GM21786 (cell line): ENCODE measurements at regions not wholly inside any gene's neighbourhood (a gene's known extent, or its start where the extent isn't known, plus 50 kb on each side); places are given as distances from the start of the nearest gene placed in this dataset.

Experiments used
- ATAC-seq: cut with Tn5 transposase; IDR thresholded peaks from one replicate; pipeline ENCODE4 v1.9.1; 2021; ENCODE audit not compliant: unreplicated experiment

DNA sequence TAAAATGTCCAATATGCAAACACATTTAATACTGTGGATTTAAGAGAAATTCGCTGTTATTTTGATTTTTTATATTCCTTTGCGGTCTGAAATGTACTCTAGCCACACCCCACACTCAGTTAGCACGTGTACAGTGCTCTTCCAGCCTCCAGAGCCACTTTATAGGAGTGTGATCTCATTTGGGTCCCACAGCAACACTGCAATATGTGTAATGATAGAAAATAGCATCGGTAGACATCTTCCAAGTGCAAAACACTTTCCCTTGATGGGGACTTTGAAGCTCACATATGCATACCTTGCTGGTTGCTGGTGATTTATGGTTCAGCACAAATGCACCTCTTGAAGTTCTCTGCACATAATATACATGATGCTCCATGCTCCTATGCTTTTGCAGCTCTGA lies 148.3 kb downstream of the GAS1 start:
- ATAC-seq = no peak

DNA sequence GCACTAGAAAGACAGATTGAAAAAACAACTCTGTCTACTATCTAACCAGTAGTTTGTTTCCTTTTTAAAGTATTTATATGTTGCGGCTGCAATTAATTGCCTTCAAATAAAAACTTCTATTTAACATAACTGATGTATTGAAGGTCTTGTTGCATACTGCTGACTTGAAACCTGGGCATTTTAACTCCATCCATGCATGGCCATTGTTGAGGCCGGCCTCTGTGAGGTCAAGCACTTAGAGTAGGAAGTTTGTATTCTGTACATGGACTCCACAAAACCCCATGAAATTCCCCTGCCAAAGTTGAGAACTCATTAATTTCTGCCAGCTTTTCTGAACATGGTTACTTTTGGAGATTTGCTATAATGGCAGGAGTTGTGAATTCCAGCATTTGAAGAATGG lies 150.6 kb downstream of the GAS1 start:
- no peak for ATAC-seq

DNA sequence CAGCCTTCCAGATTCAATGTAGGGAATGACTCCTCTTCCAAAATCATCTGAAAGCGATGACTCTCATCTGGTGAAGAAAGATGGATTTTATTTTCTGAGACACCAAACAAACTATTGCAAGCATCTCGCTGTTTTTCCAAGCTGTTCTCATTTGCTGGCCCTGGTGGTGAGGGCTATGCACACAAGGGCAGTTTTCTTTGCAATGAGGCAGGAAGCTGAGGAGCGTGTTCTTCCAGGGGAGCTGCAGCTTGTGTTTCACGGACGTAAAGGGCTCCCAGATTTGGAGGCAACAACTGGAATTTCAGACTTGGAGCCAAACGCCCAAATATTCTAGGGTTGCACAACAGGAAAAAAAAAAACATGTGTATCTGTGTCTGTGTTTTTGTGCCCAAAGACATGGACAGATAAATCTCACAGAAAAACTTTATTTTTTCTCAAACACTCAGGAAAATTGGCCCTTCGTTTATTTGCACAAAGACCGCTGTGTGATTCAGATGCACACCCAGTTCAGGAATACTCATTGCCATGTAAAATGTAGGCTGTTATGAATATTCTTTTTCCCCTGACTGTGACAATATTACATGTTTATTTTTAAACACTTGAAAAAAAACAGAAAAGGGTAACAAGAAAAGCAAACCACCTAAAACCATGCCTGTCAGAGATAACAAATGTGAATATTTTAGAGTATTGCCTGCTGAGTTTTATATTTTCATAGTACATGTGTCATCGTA lies 151.3 kb downstream of the GAS1 start:
- no peak for ATAC-seq

DNA sequence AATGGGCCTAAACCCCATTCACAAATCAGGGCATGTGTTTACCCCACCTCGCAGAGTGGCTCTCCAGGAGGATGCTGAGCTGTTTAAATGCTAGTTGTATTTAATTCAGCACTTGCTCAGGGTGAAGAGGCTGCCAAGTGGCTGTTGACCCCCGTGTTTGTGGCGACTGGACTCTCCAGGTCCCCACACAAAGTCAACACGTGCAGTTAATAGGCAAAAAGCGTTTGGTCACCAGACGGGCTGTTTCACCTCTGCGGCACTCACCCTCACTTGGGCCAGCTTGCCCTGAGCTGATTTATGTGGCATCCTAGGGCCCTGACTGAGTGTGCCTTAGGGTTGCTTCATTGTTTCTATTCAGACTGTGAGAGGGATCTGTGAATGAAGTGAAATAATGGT lies 152.3 kb downstream of the GAS1 start:
- ATAC-seq = no peak

DNA sequence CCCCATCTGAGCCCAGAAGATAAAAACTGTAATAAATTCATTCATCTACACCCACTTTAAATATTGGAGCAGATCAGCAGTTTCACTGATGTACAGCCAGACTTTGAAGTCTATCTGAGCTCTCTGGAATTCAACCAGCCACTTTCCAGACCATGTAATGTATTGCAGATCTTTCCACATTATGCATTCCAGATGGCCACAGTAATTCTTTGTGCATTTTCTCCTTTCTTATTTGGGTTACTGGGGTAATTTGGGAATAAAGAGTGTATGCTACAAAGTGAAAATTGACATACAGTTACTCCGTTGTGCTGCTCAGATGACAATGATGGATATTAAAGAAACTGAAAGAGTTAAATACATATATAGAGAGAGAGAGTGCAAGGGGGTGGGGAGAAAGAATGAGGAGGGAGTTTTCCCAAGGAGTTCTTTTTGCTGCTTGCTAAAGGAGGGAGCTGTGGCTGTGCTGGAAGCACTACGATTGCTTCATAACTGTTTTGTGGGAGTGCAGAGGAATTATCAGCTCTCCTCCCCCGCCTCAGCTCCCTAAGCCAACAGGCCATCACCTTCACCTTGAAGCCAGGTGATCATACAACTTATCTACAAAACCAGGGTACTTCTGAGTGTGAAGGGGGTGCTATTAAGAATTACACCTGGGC lies 152.8 kb downstream of the GAS1 start:
- no peak for ATAC-seq

DNA sequence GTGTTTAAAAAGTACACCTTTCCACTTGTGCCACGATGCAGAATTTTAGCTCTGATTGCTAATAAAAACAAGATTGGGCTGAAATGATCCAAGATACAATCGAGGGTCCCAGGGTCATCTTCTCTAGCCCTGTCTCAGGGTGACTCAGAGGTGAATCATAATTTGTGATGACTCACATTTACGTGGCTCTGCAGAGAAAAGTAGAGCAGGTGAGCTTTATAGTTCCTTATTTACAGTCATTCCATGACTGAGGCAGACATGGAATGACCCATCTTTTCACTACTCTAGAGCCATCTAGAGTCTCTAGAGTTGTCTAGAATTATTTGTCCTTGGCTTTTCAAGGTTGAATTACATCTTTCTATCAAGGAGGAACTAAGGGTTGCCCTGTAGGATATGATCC lies 155.2 kb downstream of the GAS1 start:
- ATAC-seq = no peak

DNA sequence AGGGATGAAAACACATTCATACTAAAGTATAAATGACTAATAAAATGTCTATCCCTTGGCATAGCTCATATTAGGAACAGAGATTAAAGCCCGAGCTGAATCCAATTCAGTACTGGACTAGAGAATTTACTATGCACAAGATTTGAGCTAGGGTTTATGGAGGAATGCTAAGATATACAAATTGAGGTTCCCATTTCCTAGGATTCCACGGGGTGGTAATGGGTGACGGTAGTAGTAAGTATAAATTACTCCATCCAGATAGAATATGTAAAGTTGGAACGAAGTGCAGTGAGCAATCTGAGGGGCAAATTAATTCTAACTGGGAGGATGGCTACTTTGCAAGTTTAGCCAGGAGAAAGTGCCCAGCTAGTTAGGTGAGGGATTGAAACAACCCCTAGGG lies 156.5 kb downstream of the GAS1 start:
- no peak for ATAC-seq

DNA sequence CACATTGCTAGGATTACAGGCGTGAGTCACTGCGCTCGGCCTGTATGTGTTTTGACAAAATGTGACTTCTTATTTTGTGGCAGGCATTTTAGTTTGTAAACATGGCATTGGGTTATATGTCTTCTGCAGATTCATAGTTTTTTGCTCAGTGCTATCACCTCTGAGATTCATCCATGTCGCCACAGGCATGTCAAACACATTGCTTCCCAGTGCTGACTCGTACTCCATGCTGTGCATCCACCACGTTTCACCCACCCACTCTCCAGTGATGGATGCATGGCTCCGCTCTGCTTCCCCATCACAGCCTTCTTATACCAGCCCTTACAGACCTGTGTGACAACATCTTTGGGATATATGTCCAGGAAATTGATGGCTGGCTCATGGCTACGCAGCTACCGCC lies 158.8 kb downstream of the GAS1 start:
- no peak for ATAC-seq

DNA sequence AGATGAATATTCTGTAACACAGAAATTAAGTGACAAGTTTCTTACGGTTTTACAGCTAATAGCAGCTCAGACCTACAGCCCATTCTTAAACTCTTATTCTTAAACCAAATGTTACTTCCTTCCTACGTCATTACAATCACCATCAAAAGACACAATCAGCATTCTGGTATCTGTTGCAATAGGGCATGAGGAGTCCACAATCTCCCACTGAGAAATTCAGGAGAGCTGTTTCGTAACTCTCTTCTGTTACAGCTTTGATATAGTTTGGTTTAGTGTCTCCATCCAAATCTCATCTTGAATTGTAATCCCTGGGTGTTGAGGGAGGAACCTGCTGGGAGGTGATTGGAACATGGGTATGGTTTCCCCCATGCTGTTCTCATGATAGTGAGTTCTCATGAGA lies 163.4 kb downstream of the GAS1 start:
- no peak for ATAC-seq

DNA sequence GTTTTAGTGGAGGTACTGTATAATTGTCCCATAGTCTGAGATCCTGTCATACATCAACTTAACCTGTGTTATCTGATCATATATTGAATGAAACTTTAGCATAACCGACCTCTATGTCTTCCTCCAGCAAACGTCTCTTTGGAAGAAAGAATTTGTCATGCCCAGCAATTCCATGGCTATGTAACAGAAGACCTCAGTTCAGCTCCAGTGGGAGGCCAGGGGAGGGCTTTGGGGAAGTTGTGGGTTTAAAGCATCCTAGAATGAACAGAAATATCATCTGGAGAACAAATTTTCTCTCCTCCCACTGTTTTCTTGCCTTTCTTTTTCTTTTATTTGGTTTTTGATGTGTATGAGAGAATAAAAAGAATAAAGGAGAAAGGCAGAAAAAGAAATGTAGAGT lies 164.5 kb downstream of the GAS1 start:
- no peak for ATAC-seq

DNA sequence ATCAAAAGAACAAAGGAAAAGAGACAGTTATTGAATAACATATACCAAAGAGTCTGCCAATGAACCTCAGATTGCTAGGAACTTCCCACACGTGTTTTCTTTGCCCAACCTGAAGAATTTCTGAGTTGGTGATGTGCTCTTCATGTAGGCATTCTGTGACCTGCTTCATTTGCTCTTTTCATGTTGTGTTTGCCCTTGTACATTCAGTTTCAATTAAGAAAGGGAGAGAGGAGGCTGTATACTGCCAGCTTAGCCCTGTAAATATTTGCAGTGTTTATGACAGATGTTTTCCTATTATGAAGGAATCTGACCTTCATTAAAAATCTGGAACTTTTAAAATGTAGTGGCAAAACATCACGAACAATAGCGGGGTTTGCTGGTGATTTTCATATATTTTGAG lies 168.5 kb downstream of the GAS1 start:
- no peak for ATAC-seq

DNA sequence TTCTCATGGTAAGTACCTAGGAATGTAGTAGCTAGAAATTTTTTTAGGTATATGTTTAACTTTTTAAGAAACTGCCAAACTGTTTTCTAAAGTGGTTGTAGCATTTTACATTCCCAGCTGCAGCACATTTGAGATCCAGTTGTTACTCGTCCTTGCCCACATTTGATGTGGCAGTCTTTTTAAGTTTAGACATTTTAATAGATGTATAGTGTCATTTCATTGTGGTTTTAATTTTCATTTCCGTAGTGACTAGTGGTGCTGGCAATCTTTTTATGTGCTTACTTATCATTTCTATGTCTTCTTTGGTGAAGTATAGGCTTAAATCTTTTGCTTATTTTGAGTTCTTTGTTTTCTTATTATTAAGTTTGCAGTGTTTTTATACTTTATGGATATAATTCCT lies 171.6 kb downstream of the GAS1 start:
- no peak for ATAC-seq

DNA sequence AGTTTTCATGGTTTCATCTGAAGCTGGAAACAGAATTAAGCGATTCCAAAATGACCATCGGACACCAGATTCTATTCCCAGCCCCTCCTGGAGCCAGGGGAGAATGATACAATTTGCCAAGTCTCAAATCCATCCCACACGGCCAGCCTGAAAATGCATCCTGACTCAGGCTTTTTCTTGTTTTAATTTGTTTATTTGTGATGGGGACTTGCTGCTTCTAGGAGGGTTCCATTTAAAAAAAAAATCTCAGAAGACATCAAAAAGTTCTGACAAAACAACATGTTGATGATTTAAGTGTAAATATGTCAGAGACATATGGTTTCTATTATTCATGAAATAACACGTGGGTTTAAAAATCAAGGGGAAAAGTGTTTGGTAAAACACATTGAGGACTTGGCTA lies 173.2 kb downstream of the GAS1 start:
- ATAC-seq = no peak

DNA sequence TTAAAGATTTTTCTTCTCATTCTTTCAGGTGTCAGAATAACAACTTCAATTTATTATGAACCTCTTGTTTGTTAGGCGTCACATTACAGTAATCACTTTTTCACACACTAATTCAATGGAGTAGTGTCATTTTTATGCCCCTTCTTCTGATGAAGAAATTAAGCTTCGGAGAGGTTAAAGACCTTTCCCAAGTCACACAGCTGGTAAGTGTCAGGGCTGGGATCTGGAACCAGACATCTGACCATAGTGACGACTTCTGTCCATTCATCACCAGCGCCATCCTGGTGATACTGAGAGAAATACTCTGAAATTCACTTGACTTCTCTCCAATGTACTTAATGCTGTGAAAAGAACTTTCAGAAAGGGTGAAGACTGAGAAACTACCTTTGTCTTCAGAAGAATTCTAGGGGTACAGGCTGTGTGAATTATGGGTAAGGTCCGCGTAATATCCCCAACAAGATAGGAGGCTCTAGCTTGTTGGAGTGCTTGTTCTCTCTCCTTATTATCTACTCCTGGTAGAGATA lies 173.8 kb downstream of the GAS1 start:
- ATAC-seq = no peak

DNA sequence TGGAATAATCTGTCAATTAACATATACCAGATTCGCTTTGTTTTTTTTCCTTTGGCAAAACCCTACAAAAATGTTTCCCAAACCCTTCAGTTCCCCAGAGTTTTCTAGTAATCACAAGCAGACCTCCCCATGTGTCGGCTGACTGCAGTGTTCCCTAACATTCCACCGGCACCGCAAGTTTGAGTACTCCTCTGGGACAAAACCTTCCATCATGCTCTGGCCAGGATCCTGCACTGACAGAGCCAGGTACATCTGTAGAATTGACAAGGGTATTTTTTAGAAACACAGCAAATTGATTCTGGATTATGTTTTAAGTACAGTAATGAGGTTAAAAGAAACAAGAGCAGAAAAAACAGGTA lies 174.7 kb downstream of the GAS1 start:
- ATAC-seq = no peak

DNA sequence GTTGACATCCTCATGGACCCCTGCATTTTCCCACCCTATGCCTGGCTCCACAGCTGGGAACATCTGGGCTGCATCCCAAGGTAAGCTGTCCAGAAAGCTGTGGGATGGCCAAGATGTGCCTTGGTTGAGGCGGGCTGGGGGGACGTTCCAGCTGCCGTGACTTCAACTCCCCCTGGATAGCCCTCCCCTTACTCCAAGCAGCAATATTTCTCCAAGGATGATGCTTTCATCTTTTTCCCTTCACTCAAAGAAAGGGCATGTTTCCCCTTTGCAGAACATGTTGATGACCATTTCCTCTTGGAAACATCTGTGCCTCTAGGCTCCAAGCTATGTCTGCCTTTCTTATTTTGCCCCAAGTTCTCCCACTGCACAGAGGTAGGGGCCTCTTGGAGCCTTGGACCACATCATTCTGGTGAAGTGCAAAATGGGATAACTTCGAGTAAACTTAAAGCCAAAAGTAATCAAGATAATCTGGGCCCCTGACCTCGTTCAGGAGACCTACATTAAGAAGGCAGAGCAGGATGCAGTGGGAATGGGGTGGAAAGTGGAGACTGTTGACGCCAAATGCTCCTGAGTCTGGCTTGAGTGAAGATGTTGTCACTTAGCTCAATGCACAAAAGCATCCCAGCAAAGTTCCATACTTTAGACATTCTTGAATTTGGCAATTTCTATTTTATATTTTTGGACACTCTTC lies 175.2 kb downstream of the GAS1 start:
- no peak for ATAC-seq

DNA sequence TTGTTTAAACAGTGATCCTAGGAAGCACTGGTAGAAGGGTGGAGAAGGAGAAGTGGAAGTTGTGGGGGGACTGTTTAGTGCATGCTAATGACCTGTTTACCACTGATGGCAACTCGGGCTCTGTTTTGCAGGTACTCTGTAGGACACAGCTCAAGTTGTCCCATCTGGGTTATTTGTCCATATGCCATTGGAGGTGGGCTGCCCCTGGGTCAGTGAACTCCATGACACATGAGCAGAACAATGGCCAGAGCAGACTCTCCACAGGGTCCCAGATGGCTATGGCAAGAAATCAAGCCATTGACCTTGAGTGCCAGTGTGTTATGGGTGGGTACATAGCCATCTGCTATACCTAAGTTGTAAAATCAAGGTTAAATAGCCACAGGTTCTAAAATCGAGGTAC lies 175.9 kb downstream of the GAS1 start:
- ATAC-seq = no peak

DNA sequence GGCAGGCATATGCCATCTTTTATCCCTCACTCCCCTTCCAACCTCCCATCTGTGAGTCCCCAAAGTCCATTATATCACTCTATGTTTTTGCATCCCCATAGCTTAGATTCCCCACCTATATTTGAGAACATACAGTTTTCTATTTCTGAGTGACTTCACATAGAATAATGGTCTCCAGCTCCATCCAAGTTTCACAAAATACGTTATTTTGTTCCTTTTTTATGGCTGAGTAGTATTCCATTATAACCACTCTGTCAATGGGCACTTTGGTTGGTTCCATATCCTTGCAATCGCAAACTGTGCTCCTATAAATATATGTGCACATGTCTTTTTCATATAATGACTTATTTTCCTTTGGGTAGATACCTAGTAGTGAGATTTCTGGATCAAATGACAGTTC lies 178.6 kb downstream of the GAS1 start:
- ATAC-seq = no peak

DNA sequence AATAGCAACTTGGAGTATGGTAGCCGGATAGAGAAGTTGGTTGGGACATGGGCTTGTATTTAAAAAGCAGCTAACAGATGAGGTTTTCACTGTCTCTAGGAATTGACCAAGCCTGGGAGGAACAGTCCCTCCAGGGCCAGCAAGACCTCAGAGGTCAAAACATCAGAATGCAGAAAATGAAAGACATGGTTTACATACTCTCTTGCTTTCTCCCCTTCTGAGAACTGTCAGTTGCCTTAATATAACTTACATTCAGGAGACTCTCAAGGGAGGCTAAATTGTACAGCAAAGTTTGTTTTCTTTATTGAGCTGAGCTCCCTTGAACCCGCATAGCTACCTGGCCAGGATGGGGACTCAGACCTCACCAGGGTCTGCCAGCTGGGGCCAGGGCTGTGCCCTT lies 179.3 kb downstream of the GAS1 start:
- no peak for ATAC-seq

DNA sequence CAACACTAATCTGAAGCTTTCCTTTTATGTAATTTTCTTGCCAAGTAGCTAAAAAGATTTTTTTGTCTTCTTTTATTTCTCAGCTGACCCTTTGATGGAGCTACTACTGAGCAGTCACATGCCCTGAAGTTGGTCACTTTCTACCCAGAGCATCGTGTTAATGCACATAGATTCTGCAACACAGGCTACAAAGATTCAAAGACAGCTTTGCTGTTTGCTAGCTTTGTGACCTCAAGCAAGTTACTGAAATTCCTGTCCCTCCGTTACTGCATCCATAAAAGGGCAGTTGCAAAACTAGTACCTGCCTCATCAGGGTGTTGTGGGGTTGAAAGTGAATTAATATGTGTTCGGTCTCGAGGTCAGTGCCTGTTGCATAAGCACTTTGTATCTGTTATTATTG lies 179.9 kb downstream of the GAS1 start:
- ATAC-seq = no peak

DNA sequence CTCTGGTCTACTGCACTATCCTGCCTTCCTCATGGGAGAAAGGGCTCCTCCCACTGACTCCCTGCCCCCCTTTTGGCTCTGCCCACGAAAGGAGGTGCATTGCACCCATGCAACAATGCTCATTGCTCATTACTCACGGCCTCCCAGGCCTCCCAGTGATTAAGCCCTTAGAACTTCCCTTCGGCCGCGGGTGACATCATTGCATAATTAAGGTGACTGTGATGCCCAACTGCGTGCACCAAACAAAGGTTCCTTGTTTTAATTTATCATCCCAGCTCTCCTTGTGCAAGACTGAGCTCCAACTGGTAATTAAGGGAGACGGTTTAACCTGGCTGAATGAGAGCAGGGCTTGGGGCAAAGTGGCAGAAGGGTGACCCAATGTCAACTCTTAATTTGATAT lies 180.4 kb downstream of the GAS1 start:
- ATAC-seq = no peak

DNA sequence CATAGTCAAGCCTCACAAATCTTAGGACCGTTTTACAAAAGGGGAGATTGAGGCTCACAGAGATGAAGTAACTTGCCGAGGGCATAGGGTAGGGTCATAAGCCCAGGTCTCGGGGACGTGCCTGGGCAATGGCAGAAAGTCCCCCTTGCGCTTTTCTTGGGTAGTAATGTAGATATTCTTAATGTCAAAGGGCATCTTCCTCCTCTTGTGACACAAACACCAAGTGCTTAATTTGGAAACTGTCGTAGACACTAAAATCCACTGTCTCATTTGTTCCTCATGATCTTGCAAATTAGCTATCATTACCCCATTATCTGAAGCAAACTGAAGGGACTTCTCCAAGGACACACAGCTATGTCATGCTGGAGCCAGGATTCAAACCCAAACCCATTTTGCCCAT lies 180.8 kb downstream of the GAS1 start:
- ATAC-seq = no peak
